ENCODE measurements at regions not wholly inside any gene's neighbourhood (a gene's known extent, or its start where the extent isn't known, plus 50 kb on each side); places are given as distances from the start of the nearest gene placed in this dataset.

DNA sequence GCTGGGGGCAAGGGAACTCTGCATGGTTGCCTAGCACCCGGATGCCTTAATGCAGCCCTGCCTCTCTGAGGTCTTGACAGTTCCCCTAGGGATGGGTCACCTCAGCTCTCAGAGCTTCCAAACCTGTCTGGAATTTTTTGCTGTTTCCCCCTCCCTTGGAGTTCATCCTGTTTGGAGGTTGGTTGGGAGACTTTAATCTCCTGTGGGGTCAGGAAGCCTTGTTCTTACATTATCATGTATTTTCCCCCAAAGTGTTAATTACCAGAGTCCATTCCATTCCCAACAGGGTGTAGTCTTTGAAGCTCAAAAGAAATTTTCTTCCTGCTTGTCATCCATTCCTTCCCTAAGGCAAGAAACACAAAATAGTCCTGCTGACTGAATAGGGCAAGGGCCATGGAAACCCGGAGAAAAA is 150.3 kb upstream of the SPRY4 start:
- Histone ChIP-seq H3K4me3 (ENCODE audit: low read length in 2 of 2) (no peak overlapping the region), H3K27me3 (ENCODE audit: insufficient read depth, low read length) (no peaks in the 10 kb centered on the region), H3K27ac (ENCODE audit: low read depth, low read length) (no peak overlapping the region), H3K9me3 (ENCODE audit: control insufficient read depth in 1 of 2, low read length in 2 of 2) (peaks cover 0 to 9% of the 10 kb centered on the region in 2 donors), H3K4me1 (ENCODE audit: insufficient read depth, low read length) (peaks cover 11% of the 10 kb centered on the region), H3K36me3 (ENCODE audit: insufficient read depth, low read length) (no peaks in the 10 kb centered on the region)
- Mint-ChIP-seq H3K27me3 (peaks cover 0 to 4% of the 10 kb centered on the region in 2 donors), H3K27ac (no peak overlapping the region), H3K4me3 (no peak overlapping the region), H3K36me3 (peaks cover 0 to 11% of the 10 kb centered on the region in 2 donors), H3K9me3 (peaks cover 0 to 24% (median 12%) of the 10 kb centered on the region in 8 donors), H3K4me1 (peaks cover 11 to 31% (median 21%) of the 10 kb centered on the region in 4 donors)
- no peak for DNase-seq
- intact Hi-C loops (cut with micrococcal nuclease), result no loop called here
- CTCF ChIA-PET (ENCODE audit: partially characterized antibody), result no interaction called here
- POLR2A ChIA-PET (ENCODE audit: partially characterized antibody), result no interaction called here

DNA sequence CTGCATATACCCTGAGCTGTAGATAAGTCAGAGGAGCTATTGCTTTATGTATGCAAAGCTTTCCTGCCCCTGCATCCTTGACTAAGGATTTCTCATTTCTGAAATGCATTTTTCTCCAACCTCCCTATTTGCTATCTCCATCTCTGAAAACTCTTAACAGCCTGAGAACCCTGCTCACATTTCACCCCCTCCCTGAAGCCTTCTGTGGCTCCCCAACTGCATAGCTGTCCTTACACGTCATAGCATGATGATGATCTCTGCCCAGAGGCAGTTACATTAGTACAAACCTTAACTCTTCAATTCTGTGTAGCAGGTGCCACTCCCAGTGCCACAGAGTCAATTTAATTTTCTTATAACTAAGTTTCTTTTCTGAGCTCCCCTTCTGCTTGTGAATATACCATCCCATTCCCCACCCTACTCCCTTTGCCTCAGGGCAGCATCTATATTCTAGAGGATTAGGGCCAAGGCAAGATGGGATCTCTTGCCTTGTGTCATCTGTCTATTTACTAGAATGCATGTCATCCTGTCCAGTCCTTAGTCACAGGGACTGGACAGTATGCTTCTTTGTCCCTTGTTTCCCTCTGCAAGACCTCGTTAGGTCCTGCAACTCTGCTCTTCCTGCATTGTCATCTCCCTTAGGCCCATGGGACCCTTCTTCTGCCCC is 149.7 kb upstream of the SPRY4 start:
- Mint-ChIP-seq H3K4me1 (peaks cover 11 to 31% (median 21%) of the 10 kb centered on the region in 4 donors), H3K4me3 (no peak overlapping the region), H3K27me3 (peaks cover 0 to 3% of the 10 kb centered on the region in 2 donors), H3K36me3 (peaks cover 0 to 11% of the 10 kb centered on the region in 2 donors), H3K9me3 (peaks cover 0 to 19% (median 10%) of the 10 kb centered on the region in 8 donors), H3K27ac (no peak overlapping the region)
- Histone ChIP-seq H3K9me3 (ENCODE audit: control insufficient read depth in 1 of 2, low read length in 2 of 2) (peaks cover 0 to 9% of the 10 kb centered on the region in 2 donors), H3K4me1 (ENCODE audit: insufficient read depth, low read length) (peaks cover 11% of the 10 kb centered on the region), H3K27ac (ENCODE audit: low read depth, low read length) (no peak overlapping the region), H3K4me3 (ENCODE audit: low read length in 2 of 2) (no peak overlapping the region), H3K36me3 (ENCODE audit: insufficient read depth, low read length) (no peaks in the 10 kb centered on the region), H3K27me3 (ENCODE audit: insufficient read depth, low read length) (no peaks in the 10 kb centered on the region)
- intact Hi-C loops (cut with micrococcal nuclease), result no loop called here
- ChIA-PET POLR2A (ENCODE audit: partially characterized antibody) (no interaction called here), CTCF (ENCODE audit: partially characterized antibody) (no interaction called here)
- no peak for DNase-seq

DNA sequence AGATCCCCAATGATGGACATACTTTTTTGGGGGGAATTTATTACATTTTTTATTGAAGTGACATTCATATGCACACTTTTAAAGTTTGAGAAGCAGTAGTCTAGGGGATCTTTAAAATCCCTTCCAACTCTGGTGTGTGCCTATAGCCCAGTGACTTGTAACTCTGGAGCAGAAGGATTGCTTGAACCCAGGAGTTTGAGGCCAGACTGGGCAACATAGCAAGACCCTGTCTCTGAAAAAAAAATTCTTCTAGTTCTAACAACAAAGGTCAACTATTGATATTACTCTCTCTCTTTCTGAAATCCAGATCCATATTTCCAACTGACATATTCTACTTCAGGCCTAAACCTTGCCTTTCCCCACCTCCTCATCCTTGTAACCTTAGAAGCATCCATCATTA is 148.2 kb upstream of the SPRY4 start:
- Mint-ChIP-seq H3K4me3 (no peak overlapping the region), H3K27me3 (peaks cover 0 to 2% of the 10 kb centered on the region in 2 donors), H3K27ac (peak overlapping the region in 4 of 7 donors; percentile 23 to 90 (median 77)), H3K9me3 (peaks cover 0 to 4% (median 0%) of the 10 kb centered on the region in 8 donors), H3K36me3 (no peaks in the 10 kb centered on the region), H3K4me1 (peaks cover 11 to 31% (median 21%) of the 10 kb centered on the region in 4 donors)
- intact Hi-C loops (cut with micrococcal nuclease), result no loop called here
- Histone ChIP-seq H3K4me1 (ENCODE audit: insufficient read depth, low read length) (peaks cover 11% of the 10 kb centered on the region), H3K4me3 (ENCODE audit: low read length in 2 of 2) (no peak overlapping the region), H3K9me3 (ENCODE audit: control insufficient read depth in 1 of 2, low read length in 2 of 2) (no peaks in the 10 kb centered on the region), H3K27ac (ENCODE audit: low read depth, low read length) (no peak overlapping the region), H3K36me3 (ENCODE audit: insufficient read depth, low read length) (no peaks in the 10 kb centered on the region), H3K27me3 (ENCODE audit: insufficient read depth, low read length) (no peaks in the 10 kb centered on the region)
- ChIA-PET CTCF (ENCODE audit: partially characterized antibody) (interaction anchor here (1.0 kb wide), 1 partner anchor 149 kb away, joined by 3 read pairs; no protein-coding TSS in a partner anchor), POLR2A (ENCODE audit: partially characterized antibody) (interaction anchor here (0.6 to 1.2 kb wide), 2 partner anchors 37 to 864 kb away, joined by 3 to 4 read pairs; no protein-coding TSS in a partner anchor)
- DNase-seq, result no peak

- DNase-seq, result peak; percentile 25 to 82 (median 37)
- peaks cover 11 to 31% (median 21%) of the 10 kb centered on the region in 4 donors for H3K4me1 Mint-ChIP-seq
Observed at GRCh38 chr5:142472306-142472951, 147.6 kb upstream of the SPRY4 start.

GRCh38 chr5:142466195-142466971 is 141.6 kb upstream of the SPRY4 start:
- Histone ChIP-seq H3K4me1 (ENCODE audit: insufficient read depth, low read length) (no peaks in the 10 kb centered on the region), H3K27me3 (ENCODE audit: insufficient read depth, low read length) (no peaks in the 10 kb centered on the region), H3K9me3 (ENCODE audit: control insufficient read depth in 1 of 2, low read length in 2 of 2) (no peaks in the 10 kb centered on the region), H3K36me3 (ENCODE audit: insufficient read depth, low read length) (no peaks in the 10 kb centered on the region), H3K4me3 (ENCODE audit: low read length in 2 of 2) (no peak overlapping the region), H3K27ac (ENCODE audit: low read depth, low read length) (no peak overlapping the region)
- CTCF ChIA-PET (ENCODE audit: partially characterized antibody), result interaction anchor here (1.0 kb wide), 1 partner anchor 15 kb away, joined by 3 read pairs; no protein-coding TSS in a partner anchor
- Mint-ChIP-seq H3K36me3 (no peaks in the 10 kb centered on the region), H3K9me3 (peaks cover 0 to 1% (median 0%) of the 10 kb centered on the region in 8 donors), H3K4me3 (no peak overlapping the region), H3K27ac (peak overlapping the region in 1 of 7 donors; percentile 59), H3K4me1 (peaks cover 0 to 21% (median 3%) of the 10 kb centered on the region in 4 donors), H3K27me3 (no peaks in the 10 kb centered on the region)
- POLR2A ChIA-PET (ENCODE audit: partially characterized antibody), result no interaction called here
- DNase-seq, result no peak
- intact Hi-C loops (cut with micrococcal nuclease), result no loop called here

More at GRCh38 chr5:142472306-142472951, 147.6 kb upstream of the SPRY4 start:
- Histone ChIP-seq H3K4me1 (ENCODE audit: insufficient read depth, low read length) (peaks cover 11% of the 10 kb centered on the region), H3K4me3 (ENCODE audit: low read length in 2 of 2) (no peak overlapping the region), H3K36me3 (ENCODE audit: insufficient read depth, low read length) (no peaks in the 10 kb centered on the region), H3K27me3 (ENCODE audit: insufficient read depth, low read length) (no peaks in the 10 kb centered on the region), H3K9me3 (ENCODE audit: control insufficient read depth in 1 of 2, low read length in 2 of 2) (no peaks in the 10 kb centered on the region), H3K27ac (ENCODE audit: low read depth, low read length) (no peak overlapping the region)
- ChIA-PET CTCF (ENCODE audit: partially characterized antibody) (no interaction called here), POLR2A (ENCODE audit: partially characterized antibody) (interaction anchor here (1.2 kb wide), 1 partner anchor 36 kb away, joined by 4 read pairs; no protein-coding TSS in a partner anchor)
- peak overlapping the region in 4 of 8 donors; percentile 2 to 36 (median 13) for H3K4me3 Mint-ChIP-seq
- H3K36me3 Mint-ChIP-seq, result no peaks in the 10 kb centered on the region
- H3K9me3 Mint-ChIP-seq, result peaks cover 0 to 1% (median 0%) of the 10 kb centered on the region in 8 donors
- peaks cover 0 to 2% of the 10 kb centered on the region in 2 donors for H3K27me3 Mint-ChIP-seq
- intact Hi-C loops (cut with micrococcal nuclease), result no loop called here
- H3K27ac Mint-ChIP-seq, result peak overlapping the region; percentile 7 to 77 (median 51)

DNA sequence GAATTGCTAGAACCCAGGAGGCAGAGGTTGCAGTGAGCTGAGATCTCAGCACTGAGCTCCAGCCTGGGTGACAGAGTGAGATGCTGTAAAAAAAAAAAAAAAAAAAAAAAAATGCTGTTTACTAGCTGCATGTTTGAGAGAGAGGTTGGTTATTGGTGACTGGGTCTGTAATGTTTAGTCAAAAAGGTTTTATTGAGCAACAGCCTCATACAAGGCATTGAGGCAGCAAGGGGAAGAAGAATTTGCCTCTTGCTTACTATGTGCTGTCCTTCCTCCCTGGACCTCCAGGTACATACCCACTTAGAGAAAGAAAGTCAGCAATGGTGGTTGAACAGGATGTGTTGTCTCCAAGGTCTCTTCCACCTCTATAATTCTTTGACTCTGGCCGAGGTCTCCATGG is 140.7 kb upstream of the SPRY4 start:
- intact Hi-C loops (cut with micrococcal nuclease), result no loop called here
- POLR2A ChIA-PET (ENCODE audit: partially characterized antibody), result no interaction called here
- H3K36me3 Mint-ChIP-seq, result no peaks in the 10 kb centered on the region

DNA sequence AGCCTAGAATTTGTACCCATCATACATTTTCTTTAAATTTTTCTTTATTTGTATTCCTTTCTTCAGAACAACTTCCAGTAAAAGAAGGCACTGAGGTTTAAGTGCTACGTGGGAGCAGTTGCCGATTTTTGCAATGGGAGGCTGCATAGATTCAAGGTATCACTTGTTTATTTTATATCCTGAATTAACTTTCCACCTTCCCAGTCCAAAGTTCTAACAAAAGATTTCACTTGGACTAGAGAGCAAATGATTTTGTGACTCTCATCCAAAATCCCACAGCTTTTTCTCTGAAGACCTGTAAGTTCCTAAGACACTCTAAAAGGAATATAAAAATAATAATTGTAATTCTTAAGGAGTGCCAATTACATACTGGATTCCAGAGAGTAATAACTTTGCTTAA is 139.1 kb upstream of the SPRY4 start:
- H3K4me3 ChIP-seq (ENCODE audit: low read length in 2 of 2), result no peak overlapping the region
- Mint-ChIP-seq H3K27ac (no peak overlapping the region), H3K36me3 (no peaks in the 10 kb centered on the region), H3K4me3 (no peak overlapping the region), H3K4me1 (peaks cover 0 to 11% (median 0%) of the 10 kb centered on the region in 4 donors), H3K9me3 (no peaks in the 10 kb centered on the region), H3K27me3 (no peaks in the 10 kb centered on the region)
- CTCF ChIA-PET (ENCODE audit: partially characterized antibody), result no interaction called here
- no peaks in the 10 kb centered on the region for H3K9me3 ChIP-seq (ENCODE audit: control insufficient read depth in 1 of 2, low read length in 2 of 2)
- intact Hi-C loops (cut with micrococcal nuclease), result no loop called here
- no peak for DNase-seq
- no peaks in the 10 kb centered on the region for H3K27me3 ChIP-seq (ENCODE audit: insufficient read depth, low read length)
- no peaks in the 10 kb centered on the region for H3K36me3 ChIP-seq (ENCODE audit: insufficient read depth, low read length)
- no peaks in the 10 kb centered on the region for H3K4me1 ChIP-seq (ENCODE audit: insufficient read depth, low read length)
- POLR2A ChIA-PET (ENCODE audit: partially characterized antibody), result no interaction called here
- no peak overlapping the region for H3K27ac ChIP-seq (ENCODE audit: low read depth, low read length)

More for the DNA sequence above, 140.7 kb upstream of the SPRY4 start:
- CTCF ChIA-PET (ENCODE audit: partially characterized antibody), result no interaction called here
- no peak overlapping the region for H3K4me3 ChIP-seq (ENCODE audit: low read length in 2 of 2)
- H3K4me1 ChIP-seq (ENCODE audit: insufficient read depth, low read length), result no peaks in the 10 kb centered on the region
- no peak overlapping the region for H3K4me3 Mint-ChIP-seq
- H3K27me3 Mint-ChIP-seq, result no peaks in the 10 kb centered on the region
- DNase-seq, result no peak
- no peaks in the 10 kb centered on the region for H3K27me3 ChIP-seq (ENCODE audit: insufficient read depth, low read length)
- H3K27ac ChIP-seq (ENCODE audit: low read depth, low read length), result no peak overlapping the region
- no peaks in the 10 kb centered on the region for H3K36me3 ChIP-seq (ENCODE audit: insufficient read depth, low read length)
- H3K9me3 ChIP-seq (ENCODE audit: control insufficient read depth in 1 of 2, low read length in 2 of 2), result no peaks in the 10 kb centered on the region
- peak overlapping the region in 1 of 7 donors; percentile 68 for H3K27ac Mint-ChIP-seq
- H3K9me3 Mint-ChIP-seq, result no peaks in the 10 kb centered on the region
- H3K4me1 Mint-ChIP-seq, result peaks cover 0 to 15% (median 1%) of the 10 kb centered on the region in 4 donors
